Endothelial cell of umbilical vein (primary cell): ENCODE measurements at regions not wholly inside any gene's neighbourhood (a gene's known extent, or its start where the extent isn't known, plus 50 kb on each side); places are given as distances from the start of the nearest gene placed in this dataset.

Experiments used
- BruUV-seq: library from RNA; stranded (reverse); fragments of 400-500 nt; replicated peaks from 2 replicates; lab custom pipeline; 2021; lab: Mats Ljungman, UMichigan
- CTCF ChIA-PET: fragments of 300-600, 350-600 bp; sonication (Branson Sonifier 250); formaldehyde crosslinking; loops from one replicate; lab custom pipeline; 2021; ENCODE audit warnings: antibody characterized with exemption, inconsistent platforms; lab: Charles Lee
- POLR2A ChIA-PET: fragments of 300-600, 350-600 bp; sonication (Branson Sonifier 250); formaldehyde crosslinking; loops from one replicate; lab custom pipeline; 2021; ENCODE audit warnings: antibody characterized with exemption, inconsistent platforms; lab: Charles Lee
- DNase-seq: peaks from one replicate; pipeline ENCODE4 v3.0.0-alpha.2; 2011; ENCODE audit warnings: low read depth, low spot score
- FAIRE-seq: peaks from 2 replicates; lab custom pipeline; 2011; peaks lifted over from hg19 to GRCh38; lab: Jason Lieb, UNC
- H2AFZ ChIP-seq: 2 replicates; pipeline ENCODE4 v1.6.0; 2012; ENCODE audit warnings: low read depth, low read length, control low read depth, inconsistent platforms
- H3K27ac ChIP-seq: 2 replicates; pipeline ENCODE4 v1.5.1; 2011; ENCODE audit warnings: low read depth, mild to moderate bottlenecking, control low read depth, low read length, moderate library complexity; ENCODE audit not compliant: insufficient read depth
- H3K27me3 ChIP-seq, 2 experiments: 2 replicates each; pipeline versions ENCODE4 v1.6.0 to v1.6.1; 2011; ENCODE audit warnings: low read length in 2 of 2, mixed read lengths in 1 of 2; ENCODE audit not compliant: control insufficient read depth in 2 of 2, insufficient read depth in 2 of 2
- H3K36me3 ChIP-seq, 2 experiments: 2 replicates in 1 of 2; 3 replicates in 1 of 2; pipeline ENCODE4 v1.5.1; 2011; ENCODE audit warnings: low read length in 2 of 2, mild to moderate bottlenecking in 1 of 2, moderate library complexity in 1 of 2; ENCODE audit not compliant: control insufficient read depth in 2 of 2, insufficient read depth in 2 of 2; ENCODE audit errors: extremely low read depth in 1 of 2
- H3K4me1 ChIP-seq: 3 replicates; pipeline ENCODE4 v1.5.1; 2011; ENCODE audit warnings: mild to moderate bottlenecking, low read length; ENCODE audit not compliant: control insufficient read depth, insufficient read depth; ENCODE audit errors: extremely low read depth
- H3K4me2 ChIP-seq: 2 replicates; pipeline ENCODE4 v1.6.1; 2011; ENCODE audit warnings: low read length, control low read depth, mixed read lengths; ENCODE audit not compliant: insufficient read depth
- H3K4me3 ChIP-seq, 3 experiments: fragments of 200-600 bp in 1 of 3; sonication (generic), shearing (Covaris generic) in 1 of 3; replicated peaks in 1 of 3; 2 replicates each; pipeline ENCODE4 v1.5.1; 2011 to 2016; ENCODE audit warnings: control low read depth in 3 of 3, low read length in 3 of 3, mild to moderate bottlenecking in 2 of 3, inconsistent platforms in 1 of 3, low read depth in 1 of 3, moderate library complexity in 1 of 3; ENCODE audit not compliant: insufficient read depth in 1 of 3
- H3K79me2 ChIP-seq: 2 replicates; pipeline ENCODE4 v1.6.0; 2012; ENCODE audit warnings: low read length, inconsistent platforms; ENCODE audit not compliant: control insufficient read depth, insufficient read depth
- H3K9ac ChIP-seq: replicated peaks from 2 replicates; pipeline ENCODE3; 2011; ENCODE audit warnings: low read length, control low read depth; ENCODE audit not compliant: insufficient read depth; ENCODE audit errors: extremely low read depth
- H3K9me1 ChIP-seq: replicated peaks from 3 replicates; pipeline ENCODE4 v1.6.0; 2011; ENCODE audit warnings: mild to moderate bottlenecking, low read length; ENCODE audit not compliant: control insufficient read depth, insufficient read depth; ENCODE audit errors: extremely low read depth
- H3K9me3 ChIP-seq: replicated peaks from 2 replicates; pipeline ENCODE4 v1.5.1; 2012; ENCODE audit warnings: low read length, inconsistent platforms; ENCODE audit not compliant: control insufficient read depth, insufficient read depth
- H4K20me1 ChIP-seq: replicated peaks from 2 replicates; pipeline ENCODE3; 2011; ENCODE audit warnings: mild to moderate bottlenecking, low read length; ENCODE audit not compliant: control insufficient read depth, insufficient read depth; ENCODE audit errors: extremely low read depth
- CTCF ChIP-seq, 2 donors: IDR thresholded peaks; 1 replicate in 1 of 2; 2 replicates in 1 of 2; pipeline ENCODE4 v1.5.1; 2011; ENCODE audit warnings: low read length in 2 of 2, mild to moderate bottlenecking in 2 of 2, moderate library complexity in 2 of 2, control low read depth in 1 of 2, inconsistent platforms in 1 of 2, low read depth in 1 of 2; ENCODE audit not compliant: insufficient read depth in 1 of 2; ENCODE audit errors: extremely low read depth in 1 of 2
- EZH2 ChIP-seq: IDR thresholded peaks from 2 replicates; pipeline ENCODE4 v1.6.1; 2012; ENCODE audit warnings: borderline replicate concordance, low read depth, mild to moderate bottlenecking, moderate library complexity, low read length, inconsistent platforms; ENCODE audit not compliant: severe bottlenecking
- FOS ChIP-seq: IDR thresholded peaks from 2 replicates; pipeline ENCODE4 v1.6.1; 2011; ENCODE audit warnings: mild to moderate bottlenecking, low read length, moderate library complexity, borderline replicate concordance; ENCODE audit not compliant: insufficient read depth
- GATA2 ChIP-seq: IDR thresholded peaks from 2 replicates; pipeline ENCODE4 v1.7.0; 2011; ENCODE audit warnings: low read depth, mild to moderate bottlenecking, moderate library complexity, mixed read lengths, low read length; ENCODE audit not compliant: insufficient read length, insufficient read depth
- JUN ChIP-seq: IDR thresholded peaks from 2 replicates; pipeline ENCODE4 v1.6.1; 2011; ENCODE audit warnings: borderline replicate concordance, low read depth; ENCODE audit not compliant: insufficient read length, insufficient read depth
- MAX ChIP-seq: IDR thresholded peaks from 2 replicates; pipeline ENCODE4 v1.6.1; 2011; ENCODE audit not compliant: insufficient read depth, insufficient read length
- MYC ChIP-seq: IDR thresholded peaks from one replicate; pipeline ENCODE4 v1.6.1; 2011; ENCODE audit warnings: mild to moderate bottlenecking, low read depth, low read length
- POLR2A ChIP-seq: IDR thresholded peaks from 2 replicates; pipeline ENCODE4 v1.6.1; 2012; ENCODE audit warnings: low read depth, mild to moderate bottlenecking, control low read depth, low read length
- POLR2AphosphoS5 ChIP-seq: IDR thresholded peaks from 2 replicates; pipeline ENCODE4 v1.6.1; 2012; ENCODE audit warnings: low read depth, mild to moderate bottlenecking, control low read depth, low read length, moderate library complexity; ENCODE audit not compliant: insufficient read depth
- dilution Hi-C: fragments of 300-500 bp; cut with MboI; formaldehyde crosslinking; loops from one replicate; pipeline ENCODE4 v1.15.0; 2019; ENCODE audit warnings: low sequenced_read_pairs; ENCODE audit not compliant: extremely low pct_ligation_motif_present
- intact Hi-C: fragments of 100-400 bp; cut with micrococcal nuclease; formaldehyde crosslinking; loops from one replicate; pipeline ENCODE4 v1.10.0; 2022

GRCh38 chr18:60499675-60500074 is 127.1 kb upstream of the MC4R start:
- H3K36me3 ChIP-seq, result no peaks in the 10 kb centered on the region
- DNase-seq (no peak), FAIRE-seq (no peak)
- no TSS peak for BruUV-seq
- H3K9me3 ChIP-seq, result no peaks in the 10 kb centered on the region
- dilution Hi-C loops (no loop called here), intact Hi-C loops (no loop called here)
- H3K9me1 ChIP-seq, result no peaks in the 10 kb centered on the region
- no peak overlapping the region for H3K27ac ChIP-seq
- H4K20me1 ChIP-seq, result no peaks in the 10 kb centered on the region
- H3K4me3 ChIP-seq, result no peak overlapping the region
- no peaks in the 10 kb centered on the region for H3K79me2 ChIP-seq
- no peak overlapping the region for H2AFZ ChIP-seq
- TF ChIP-seq MAX, result no peak
- TF ChIP-seq POLR2AphosphoS5, result no peak
- POLR2A ChIA-PET, result no interaction called here
- CTCF ChIA-PET, result interaction anchor here (1.0 kb wide), 1 partner anchor 8 kb away, joined by 3 read pairs; no protein-coding TSS in a partner anchor
- H3K27me3 ChIP-seq, result no peaks in the 10 kb centered on the region
- no peak overlapping the region for H3K9ac ChIP-seq
- no peak overlapping the region for H3K4me2 ChIP-seq
- H3K4me1 ChIP-seq, result no peaks in the 10 kb centered on the region

GRCh38 chr18:60500960-60501359 is 128.4 kb upstream of the MC4R start:
- Histone ChIP-seq H3K4me1 (no peaks in the 10 kb centered on the region), H3K36me3 (no peaks in the 10 kb centered on the region), H3K9ac (no peak overlapping the region), H3K9me3 (no peaks in the 10 kb centered on the region), H2AFZ (no peak overlapping the region), H3K9me1 (no peaks in the 10 kb centered on the region), H3K27me3 (no peaks in the 10 kb centered on the region), H4K20me1 (no peaks in the 10 kb centered on the region), H3K4me3 (no peak overlapping the region), H3K79me2 (no peaks in the 10 kb centered on the region), H3K4me2 (no peak overlapping the region), H3K27ac (no peak overlapping the region)
- BruUV-seq, result no TSS peak
- no peak for DNase-seq
- CTCF ChIA-PET, result no interaction called here
- no peak for FAIRE-seq
- dilution Hi-C loops, result no loop called here
- intact Hi-C loops, result no loop called here
- TF ChIP-seq EZH2, result no peak
- TF ChIP-seq MYC, result no peak
- no peak for TF ChIP-seq POLR2AphosphoS5
- TF ChIP-seq JUN, result no peak
- no peak for TF ChIP-seq CTCF (IDR thresholded peaks at IDR 0.05; ENCODE audit: extremely low read depth in 1 of 2, insufficient read depth in 1 of 2, low read depth in 1 of 2, low read length in 2 of 2)
- TF ChIP-seq GATA2, result no peak
- no peak for TF ChIP-seq MAX
- TF ChIP-seq POLR2A, result no peak
- no peak for TF ChIP-seq FOS
- POLR2A ChIA-PET, result no interaction called here
